HG03442 (cell line): ENCODE measurements at regions not wholly inside any gene's neighbourhood (a gene's known extent, or its start where the extent isn't known, plus 50 kb on each side); places are given as distances from the start of the nearest gene placed in this dataset.

Experiments used
- ATAC-seq: cut with Tn5 transposase; IDR thresholded peaks from one replicate; pipeline ENCODE4 v1.9.1; 2021; ENCODE audit warnings: mild to moderate bottlenecking, moderate library complexity; ENCODE audit not compliant: unreplicated experiment

- ATAC-seq: no peak
These were observed 279.1 kb upstream of the MAGI2 start for GRCh38 chr7:79732535-79732934.

GRCh38 chr7:79730971-79731370 is 277.5 kb upstream of the MAGI2 start:
- no peak for ATAC-seq

- ATAC-seq: no peak
These were observed 270.6 kb upstream of the MAGI2 start for GRCh38 chr7:79723833-79724618.

GRCh38 chr7:79722217-79722616 is 268.8 kb upstream of the MAGI2 start:
- ATAC-seq: no peak

- no peak for ATAC-seq
These were observed 265.7 kb upstream of the MAGI2 start for GRCh38 chr7:79719216-79719615.

GRCh38 chr7:79716329-79716728 is 262.9 kb upstream of the MAGI2 start:
- ATAC-seq: no peak

- no peak for ATAC-seq
These were observed 260.6 kb upstream of the MAGI2 start for GRCh38 chr7:79714081-79714480.

GRCh38 chr7:79713276-79713675 is 259.8 kb upstream of the MAGI2 start:
- no peak for ATAC-seq

GRCh38 chr7:79711660-79712059 is 258.2 kb upstream of the MAGI2 start:
- no peak for ATAC-seq

GRCh38 chr7:79709574-79710409 is 256.3 kb upstream of the MAGI2 start:
- ATAC-seq: no peak

GRCh38 chr7:79702116-79702515 is 248.6 kb upstream of the MAGI2 start:
- no peak for ATAC-seq

GRCh38 chr7:79692015-79692414 is 238.5 kb upstream of the MAGI2 start:
- ATAC-seq: no peak

- no peak for ATAC-seq
These were observed 237.6 kb upstream of the MAGI2 start for GRCh38 chr7:79691074-79691473.

GRCh38 chr7:79684384-79684783 is 230.9 kb upstream of the MAGI2 start:
- no peak for ATAC-seq

GRCh38 chr7:79683916-79684315 is 230.4 kb upstream of the MAGI2 start:
- no peak for ATAC-seq

- ATAC-seq: no peak
These were observed 229.9 kb upstream of the MAGI2 start for GRCh38 chr7:79683185-79683890.

GRCh38 chr7:79681454-79681853 is 228.0 kb upstream of the MAGI2 start:
- ATAC-seq: no peak

- no peak for ATAC-seq
These were observed 220.5 kb upstream of the MAGI2 start for GRCh38 chr7:79673969-79674368.

GRCh38 chr7:79673421-79673820 is 220.0 kb upstream of the MAGI2 start:
- ATAC-seq: no peak

GRCh38 chr7:79668292-79668691 is 214.8 kb upstream of the MAGI2 start:
- ATAC-seq: no peak

GRCh38 chr7:79666472-79666871 is 213.0 kb upstream of the MAGI2 start:
- no peak for ATAC-seq
